ENCODE measurements at regions not wholly inside any gene's neighbourhood (a gene's known extent, or its start where the extent isn't known, plus 50 kb on each side); places are given as distances from the start of the nearest gene placed in this dataset.

DNA sequence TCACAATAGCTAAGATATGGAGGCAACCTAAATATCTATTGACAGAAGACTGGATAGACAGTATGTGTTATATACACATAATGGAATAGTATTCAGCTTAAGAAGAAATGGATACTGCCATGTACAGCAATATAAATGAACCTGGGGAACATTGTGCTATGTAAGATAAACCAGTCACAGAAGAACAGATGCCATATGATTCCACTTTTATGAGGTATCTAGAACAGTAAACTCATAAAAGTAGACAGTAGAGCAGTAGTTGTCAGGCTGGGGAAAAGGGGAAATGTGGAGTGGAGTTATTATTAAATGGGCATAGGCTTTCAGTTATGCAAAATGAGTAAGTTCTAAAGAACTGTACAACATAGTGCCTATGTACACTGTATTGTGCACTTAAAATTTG lies 1055.7 kb upstream of the TMEFF2 start (continued):
- TF ChIP-seq, protein P1, sequence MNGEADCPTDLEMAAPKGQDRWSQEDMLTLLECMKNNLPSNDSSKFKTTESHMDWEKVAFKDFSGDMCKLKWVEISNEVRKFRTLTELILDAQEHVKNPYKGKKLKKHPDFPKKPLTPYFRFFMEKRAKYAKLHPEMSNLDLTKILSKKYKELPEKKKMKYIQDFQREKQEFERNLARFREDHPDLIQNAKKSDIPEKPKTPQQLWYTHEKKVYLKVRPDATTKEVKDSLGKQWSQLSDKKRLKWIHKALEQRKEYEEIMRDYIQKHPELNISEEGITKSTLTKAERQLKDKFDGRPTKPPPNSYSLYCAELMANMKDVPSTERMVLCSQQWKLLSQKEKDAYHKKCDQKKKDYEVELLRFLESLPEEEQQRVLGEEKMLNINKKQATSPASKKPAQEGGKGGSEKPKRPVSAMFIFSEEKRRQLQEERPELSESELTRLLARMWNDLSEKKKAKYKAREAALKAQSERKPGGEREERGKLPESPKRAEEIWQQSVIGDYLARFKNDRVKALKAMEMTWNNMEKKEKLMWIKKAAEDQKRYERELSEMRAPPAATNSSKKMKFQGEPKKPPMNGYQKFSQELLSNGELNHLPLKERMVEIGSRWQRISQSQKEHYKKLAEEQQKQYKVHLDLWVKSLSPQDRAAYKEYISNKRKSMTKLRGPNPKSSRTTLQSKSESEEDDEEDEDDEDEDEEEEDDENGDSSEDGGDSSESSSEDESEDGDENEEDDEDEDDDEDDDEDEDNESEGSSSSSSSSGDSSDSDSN (CRISPR knock-in tag; IDR thresholded peaks at IDR 0.05) = no peak
- no peak for TF ChIP-seq SNAI1 (CRISPR knock-in tag; IDR thresholded peaks at IDR 0.05; ENCODE audit: borderline replicate concordance)
- TF ChIP-seq IRX3 (CRISPR knock-in tag; IDR thresholded peaks at IDR 0.05; ENCODE audit: borderline replicate concordance, low read depth) = no peak
- TF ChIP-seq ZNF770 (CRISPR knock-in tag; IDR thresholded peaks at IDR 0.05) = no peak
- no peak for TF ChIP-seq RBFOX2 (IDR thresholded peaks at IDR 0.05; ENCODE audit: low read depth, low read length)
- TF ChIP-seq NR2C2 (CRISPR knock-in tag; IDR thresholded peaks at IDR 0.05; ENCODE audit: borderline replicate concordance) = no peak
- TF ChIP-seq, protein P2, sequence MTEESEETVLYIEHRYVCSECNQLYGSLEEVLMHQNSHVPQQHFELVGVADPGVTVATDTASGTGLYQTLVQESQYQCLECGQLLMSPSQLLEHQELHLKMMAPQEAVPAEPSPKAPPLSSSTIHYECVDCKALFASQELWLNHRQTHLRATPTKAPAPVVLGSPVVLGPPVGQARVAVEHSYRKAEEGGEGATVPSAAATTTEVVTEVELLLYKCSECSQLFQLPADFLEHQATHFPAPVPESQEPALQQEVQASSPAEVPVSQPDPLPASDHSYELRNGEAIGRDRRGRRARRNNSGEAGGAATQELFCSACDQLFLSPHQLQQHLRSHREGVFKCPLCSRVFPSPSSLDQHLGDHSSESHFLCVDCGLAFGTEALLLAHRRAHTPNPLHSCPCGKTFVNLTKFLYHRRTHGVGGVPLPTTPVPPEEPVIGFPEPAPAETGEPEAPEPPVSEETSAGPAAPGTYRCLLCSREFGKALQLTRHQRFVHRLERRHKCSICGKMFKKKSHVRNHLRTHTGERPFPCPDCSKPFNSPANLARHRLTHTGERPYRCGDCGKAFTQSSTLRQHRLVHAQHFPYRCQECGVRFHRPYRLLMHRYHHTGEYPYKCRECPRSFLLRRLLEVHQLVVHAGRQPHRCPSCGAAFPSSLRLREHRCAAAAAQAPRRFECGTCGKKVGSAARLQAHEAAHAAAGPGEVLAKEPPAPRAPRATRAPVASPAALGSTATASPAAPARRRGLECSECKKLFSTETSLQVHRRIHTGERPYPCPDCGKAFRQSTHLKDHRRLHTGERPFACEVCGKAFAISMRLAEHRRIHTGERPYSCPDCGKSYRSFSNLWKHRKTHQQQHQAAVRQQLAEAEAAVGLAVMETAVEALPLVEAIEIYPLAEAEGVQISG (CRISPR knock-in tag; IDR thresholded peaks at IDR 0.05) = no peak
- TF ChIP-seq MED8 (CRISPR knock-in tag; IDR thresholded peaks at IDR 0.05; ENCODE audit: insufficient replicate concordance) = no peak
- TF ChIP-seq ARID2 (CRISPR knock-in tag; IDR thresholded peaks at IDR 0.05; ENCODE audit: borderline replicate concordance) = no peak
- TF ChIP-seq, protein P3, sequence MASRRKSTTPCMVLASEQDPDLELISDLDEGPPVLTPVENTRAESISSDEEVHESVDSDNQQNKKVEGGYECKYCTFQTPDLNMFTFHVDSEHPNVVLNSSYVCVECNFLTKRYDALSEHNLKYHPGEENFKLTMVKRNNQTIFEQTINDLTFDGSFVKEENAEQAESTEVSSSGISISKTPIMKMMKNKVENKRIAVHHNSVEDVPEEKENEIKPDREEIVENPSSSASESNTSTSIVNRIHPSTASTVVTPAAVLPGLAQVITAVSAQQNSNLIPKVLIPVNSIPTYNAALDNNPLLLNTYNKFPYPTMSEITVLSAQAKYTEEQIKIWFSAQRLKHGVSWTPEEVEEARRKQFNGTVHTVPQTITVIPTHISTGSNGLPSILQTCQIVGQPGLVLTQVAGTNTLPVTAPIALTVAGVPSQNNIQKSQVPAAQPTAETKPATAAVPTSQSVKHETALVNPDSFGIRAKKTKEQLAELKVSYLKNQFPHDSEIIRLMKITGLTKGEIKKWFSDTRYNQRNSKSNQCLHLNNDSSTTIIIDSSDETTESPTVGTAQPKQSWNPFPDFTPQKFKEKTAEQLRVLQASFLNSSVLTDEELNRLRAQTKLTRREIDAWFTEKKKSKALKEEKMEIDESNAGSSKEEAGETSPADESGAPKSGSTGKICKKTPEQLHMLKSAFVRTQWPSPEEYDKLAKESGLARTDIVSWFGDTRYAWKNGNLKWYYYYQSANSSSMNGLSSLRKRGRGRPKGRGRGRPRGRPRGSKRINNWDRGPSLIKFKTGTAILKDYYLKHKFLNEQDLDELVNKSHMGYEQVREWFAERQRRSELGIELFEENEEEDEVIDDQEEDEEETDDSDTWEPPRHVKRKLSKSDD (CRISPR knock-in tag; IDR thresholded peaks at IDR 0.05; ENCODE audit: low read depth) = no peak
